ENCODE measurements at regions not wholly inside any gene's neighbourhood (a gene's known extent, or its start where the extent isn't known, plus 50 kb on each side); places are given as distances from the start of the nearest gene placed in this dataset.

DNA sequence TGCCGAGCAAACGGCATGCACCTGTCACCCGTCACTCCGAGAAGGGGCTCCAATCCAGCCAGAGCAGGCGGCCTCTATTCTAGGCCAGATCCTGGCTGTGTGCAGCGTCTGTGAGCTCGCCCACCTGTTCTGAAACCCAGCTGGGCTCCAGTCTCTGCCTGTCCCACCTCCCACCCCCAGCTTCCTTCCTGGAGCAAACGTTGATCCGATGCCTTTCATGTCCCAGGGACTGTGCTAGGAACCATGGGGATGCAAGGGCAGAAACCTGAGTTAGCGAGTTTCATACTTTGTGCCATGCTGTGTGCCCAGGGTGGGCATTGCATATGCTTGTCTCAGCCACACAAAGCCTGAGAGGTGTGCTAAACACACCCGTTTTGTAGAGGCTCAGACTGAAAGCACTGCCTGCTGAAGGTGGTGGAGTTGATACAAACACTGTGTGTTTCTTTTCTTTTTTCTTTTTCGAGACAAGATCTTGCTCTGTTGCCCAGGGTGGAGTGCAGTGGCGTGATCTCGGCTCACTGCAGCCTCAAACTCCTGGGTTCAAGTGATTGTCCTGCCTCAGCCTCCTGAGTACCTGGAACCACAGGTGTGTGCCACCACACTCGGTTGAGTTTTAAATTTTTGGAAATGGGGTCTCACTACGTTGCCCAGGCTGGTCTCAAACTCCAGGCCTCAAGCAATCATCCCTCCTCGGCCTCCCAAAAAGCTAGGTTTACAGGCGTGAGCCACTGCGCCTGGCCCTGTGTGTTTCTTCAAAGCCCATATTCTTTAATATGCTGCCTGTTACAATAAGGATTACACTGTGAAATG, 84.1 kb upstream of the MED13L start:
- TF ChIP-seq, protein P1, sequence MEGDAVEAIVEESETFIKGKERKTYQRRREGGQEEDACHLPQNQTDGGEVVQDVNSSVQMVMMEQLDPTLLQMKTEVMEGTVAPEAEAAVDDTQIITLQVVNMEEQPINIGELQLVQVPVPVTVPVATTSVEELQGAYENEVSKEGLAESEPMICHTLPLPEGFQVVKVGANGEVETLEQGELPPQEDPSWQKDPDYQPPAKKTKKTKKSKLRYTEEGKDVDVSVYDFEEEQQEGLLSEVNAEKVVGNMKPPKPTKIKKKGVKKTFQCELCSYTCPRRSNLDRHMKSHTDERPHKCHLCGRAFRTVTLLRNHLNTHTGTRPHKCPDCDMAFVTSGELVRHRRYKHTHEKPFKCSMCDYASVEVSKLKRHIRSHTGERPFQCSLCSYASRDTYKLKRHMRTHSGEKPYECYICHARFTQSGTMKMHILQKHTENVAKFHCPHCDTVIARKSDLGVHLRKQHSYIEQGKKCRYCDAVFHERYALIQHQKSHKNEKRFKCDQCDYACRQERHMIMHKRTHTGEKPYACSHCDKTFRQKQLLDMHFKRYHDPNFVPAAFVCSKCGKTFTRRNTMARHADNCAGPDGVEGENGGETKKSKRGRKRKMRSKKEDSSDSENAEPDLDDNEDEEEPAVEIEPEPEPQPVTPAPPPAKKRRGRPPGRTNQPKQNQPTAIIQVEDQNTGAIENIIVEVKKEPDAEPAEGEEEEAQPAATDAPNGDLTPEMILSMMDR (IDR thresholded peaks at IDR 0.05; ENCODE audit: low read depth, low read length) = no peak
- TF ChIP-seq EZH2phosphoT487 (IDR thresholded peaks at IDR 0.05; ENCODE audit: low read depth) = no peak

Data from OCI-LY3 (cell line).